GM12875 (cell line): ENCODE measurements at regions not wholly inside any gene's neighbourhood (a gene's known extent, or its start where the extent isn't known, plus 50 kb on each side); places are given as distances from the start of the nearest gene placed in this dataset.
"Not testable (repeated sequence)": the region's sequence is repeated elsewhere in the genome, so short reads cannot be mapped to it uniquely, and the experiment has no call there.

Experiments
- H3K4me3 ChIP-seq: one replicate; pipeline ENCODE4 v1.5.1; 2011; ENCODE audit warnings: low read depth, low read length, control low read depth
- TF ChIP-seq, protein P1 (sequence below): IDR thresholded peaks from 2 replicates; pipeline ENCODE4 v1.5.1; 2011; ENCODE audit warnings: low read depth, mild to moderate bottlenecking, control low read depth, inconsistent platforms, low read length, moderate library complexity, borderline replicate concordance; ENCODE audit not compliant: insufficient read depth

DNA sequence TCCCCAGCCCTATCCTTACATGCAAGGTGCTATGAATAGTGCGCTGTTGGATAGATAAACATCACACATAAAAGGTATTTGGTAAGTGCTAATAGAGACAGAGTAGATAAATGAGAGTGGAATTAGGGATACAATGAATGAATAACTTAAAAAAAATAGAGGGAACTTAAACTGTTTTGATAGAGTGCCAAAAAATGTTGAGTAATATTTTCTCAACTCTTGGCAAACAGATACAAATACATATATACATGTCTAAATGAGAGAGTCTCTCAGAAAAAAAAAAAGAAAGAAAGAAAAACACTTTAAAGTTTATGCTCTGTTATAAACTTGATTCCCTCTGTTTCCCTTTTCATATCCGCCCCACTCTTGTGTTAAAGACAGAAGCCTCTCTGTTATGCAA is 667.4 kb downstream of the ROBO2 start:
- TF ChIP-seq, protein P1, sequence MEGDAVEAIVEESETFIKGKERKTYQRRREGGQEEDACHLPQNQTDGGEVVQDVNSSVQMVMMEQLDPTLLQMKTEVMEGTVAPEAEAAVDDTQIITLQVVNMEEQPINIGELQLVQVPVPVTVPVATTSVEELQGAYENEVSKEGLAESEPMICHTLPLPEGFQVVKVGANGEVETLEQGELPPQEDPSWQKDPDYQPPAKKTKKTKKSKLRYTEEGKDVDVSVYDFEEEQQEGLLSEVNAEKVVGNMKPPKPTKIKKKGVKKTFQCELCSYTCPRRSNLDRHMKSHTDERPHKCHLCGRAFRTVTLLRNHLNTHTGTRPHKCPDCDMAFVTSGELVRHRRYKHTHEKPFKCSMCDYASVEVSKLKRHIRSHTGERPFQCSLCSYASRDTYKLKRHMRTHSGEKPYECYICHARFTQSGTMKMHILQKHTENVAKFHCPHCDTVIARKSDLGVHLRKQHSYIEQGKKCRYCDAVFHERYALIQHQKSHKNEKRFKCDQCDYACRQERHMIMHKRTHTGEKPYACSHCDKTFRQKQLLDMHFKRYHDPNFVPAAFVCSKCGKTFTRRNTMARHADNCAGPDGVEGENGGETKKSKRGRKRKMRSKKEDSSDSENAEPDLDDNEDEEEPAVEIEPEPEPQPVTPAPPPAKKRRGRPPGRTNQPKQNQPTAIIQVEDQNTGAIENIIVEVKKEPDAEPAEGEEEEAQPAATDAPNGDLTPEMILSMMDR, result no peak

DNA sequence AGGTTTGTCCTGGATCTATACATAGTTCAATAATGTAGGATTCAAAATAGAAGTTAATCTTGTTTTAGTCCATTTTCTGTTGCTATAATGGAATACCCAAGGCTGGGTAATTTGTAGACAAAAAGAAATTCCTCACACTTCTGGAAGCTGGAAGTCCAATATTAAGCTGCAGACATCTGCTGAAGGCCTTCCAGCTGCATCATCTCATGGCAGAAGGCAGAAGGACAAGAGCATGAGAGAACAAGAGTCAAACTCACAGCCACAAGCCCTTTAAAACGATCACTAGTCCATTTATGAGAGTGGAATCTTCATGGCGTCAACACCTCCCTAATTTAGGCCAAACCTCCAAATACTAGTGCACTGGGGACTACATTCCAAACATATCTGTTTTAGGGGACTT is 669.3 kb downstream of the ROBO2 start:
- TF ChIP-seq, protein P1, result no peak
- H3K4me3 ChIP-seq, result no peak overlapping the region

More for the DNA sequence above, 667.4 kb downstream of the ROBO2 start:
- no peak overlapping the region for H3K4me3 ChIP-seq

DNA sequence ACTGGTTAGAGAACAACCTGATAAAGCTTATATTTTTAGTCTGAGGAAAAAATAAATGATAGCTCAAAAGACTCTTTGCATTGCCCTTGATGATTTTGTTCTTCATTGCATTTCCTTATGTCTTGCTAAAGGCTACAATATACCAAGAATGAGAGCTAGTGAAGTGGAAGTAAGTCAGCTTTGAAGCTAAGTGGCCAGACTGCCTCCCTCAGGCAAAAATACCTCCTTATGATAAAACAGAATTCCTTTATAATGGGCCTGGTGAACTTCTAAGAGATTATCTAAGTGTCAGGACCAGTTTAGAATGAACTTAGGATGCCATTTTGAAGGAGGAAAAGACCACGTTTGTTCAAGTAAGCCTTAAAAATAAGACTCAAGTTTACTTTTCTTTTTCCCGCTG is 678.4 kb downstream of the ROBO2 start:
- TF ChIP-seq, protein P1, result no peak
- H3K4me3 ChIP-seq, result no peak overlapping the region

DNA sequence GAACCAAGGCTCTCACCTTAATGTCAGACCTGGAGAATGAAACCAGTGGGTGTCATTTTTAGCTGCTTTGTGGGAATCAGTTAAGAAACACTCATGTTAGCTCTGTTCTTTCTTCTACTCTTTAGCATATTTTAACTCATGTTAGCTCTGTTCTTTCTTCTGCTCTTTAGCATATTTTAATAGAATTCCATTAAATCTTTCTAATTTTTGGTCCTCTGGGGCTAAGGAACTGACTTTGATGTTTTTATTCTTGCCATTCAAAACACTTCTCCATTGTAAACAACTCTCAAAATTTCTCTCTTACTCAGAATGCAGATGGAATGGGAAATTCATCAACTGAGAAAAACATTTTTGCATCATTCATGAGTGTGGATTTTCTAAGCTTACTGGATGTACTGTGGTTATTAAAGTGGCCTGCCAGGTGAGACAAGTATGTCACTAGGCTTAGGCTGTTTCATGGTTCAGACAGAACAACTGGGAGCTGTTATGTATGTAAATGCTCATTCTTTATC is 680.6 kb downstream of the ROBO2 start:
- TF ChIP-seq, protein P1, result no peak
- H3K4me3 ChIP-seq, result no peak overlapping the region

DNA sequence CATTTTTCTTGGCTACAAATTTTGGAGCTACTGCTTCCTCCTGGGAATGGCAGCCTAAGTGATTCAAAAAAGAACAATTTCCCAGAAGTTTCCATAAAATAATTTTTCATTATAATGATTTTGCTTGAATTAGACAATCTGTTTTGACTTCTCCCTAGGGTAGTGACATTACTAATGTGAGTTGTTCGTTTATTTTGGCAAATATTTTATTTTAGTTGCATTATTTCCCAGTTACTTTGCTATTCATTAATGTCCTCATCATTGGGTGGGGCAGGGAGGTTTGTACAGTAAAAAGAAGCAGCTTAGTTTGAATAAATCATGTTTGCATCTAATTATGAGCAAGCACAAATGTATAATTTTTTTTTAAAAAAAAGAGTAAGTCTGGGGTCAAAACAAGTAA is 686.6 kb downstream of the ROBO2 start:
- H3K4me3 ChIP-seq, result no peak overlapping the region
- TF ChIP-seq, protein P1, result no peak

DNA sequence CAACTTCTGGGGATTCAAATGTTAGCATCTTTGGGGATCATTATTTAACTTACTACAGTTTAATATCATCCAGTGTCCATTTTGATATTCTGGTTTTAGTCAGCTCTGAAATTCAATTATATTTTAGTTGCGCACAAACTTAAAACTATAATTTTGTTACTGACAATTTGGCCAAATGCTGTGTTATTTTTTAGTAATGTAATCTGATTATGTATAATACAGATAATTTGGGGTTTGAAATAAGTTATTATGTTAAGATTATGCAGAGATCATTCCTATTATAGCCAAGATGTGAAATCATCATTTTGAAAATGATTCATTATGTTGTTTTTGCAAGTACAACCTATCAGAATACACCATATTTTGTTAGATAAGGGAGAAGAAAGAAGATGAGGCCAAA is 706.1 kb downstream of the ROBO2 start:
- TF ChIP-seq, protein P1, result no peak

DNA sequence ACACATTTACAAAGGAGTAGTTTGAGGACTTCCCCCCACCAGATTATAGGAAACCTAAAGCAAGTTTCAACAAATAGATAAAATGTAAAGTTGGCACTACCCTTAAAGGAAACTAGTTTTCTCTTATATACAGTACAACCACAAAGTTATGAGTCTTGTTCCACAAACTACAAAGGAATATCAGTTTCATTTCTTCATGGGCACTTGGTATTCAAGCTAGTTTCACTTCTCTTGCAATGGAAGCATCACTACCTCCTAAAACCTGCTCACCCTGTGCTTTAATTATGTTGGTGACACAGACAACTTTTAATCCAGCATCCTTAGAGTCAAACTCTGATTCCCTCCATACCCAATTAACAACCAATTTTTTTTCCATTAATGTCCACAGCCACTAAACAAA is 707.0 kb downstream of the ROBO2 start:
- no peak overlapping the region for H3K4me3 ChIP-seq
- TF ChIP-seq, protein P1, result no peak

More for the DNA sequence above, 706.1 kb downstream of the ROBO2 start:
- H3K4me3 ChIP-seq, result no peak overlapping the region

DNA sequence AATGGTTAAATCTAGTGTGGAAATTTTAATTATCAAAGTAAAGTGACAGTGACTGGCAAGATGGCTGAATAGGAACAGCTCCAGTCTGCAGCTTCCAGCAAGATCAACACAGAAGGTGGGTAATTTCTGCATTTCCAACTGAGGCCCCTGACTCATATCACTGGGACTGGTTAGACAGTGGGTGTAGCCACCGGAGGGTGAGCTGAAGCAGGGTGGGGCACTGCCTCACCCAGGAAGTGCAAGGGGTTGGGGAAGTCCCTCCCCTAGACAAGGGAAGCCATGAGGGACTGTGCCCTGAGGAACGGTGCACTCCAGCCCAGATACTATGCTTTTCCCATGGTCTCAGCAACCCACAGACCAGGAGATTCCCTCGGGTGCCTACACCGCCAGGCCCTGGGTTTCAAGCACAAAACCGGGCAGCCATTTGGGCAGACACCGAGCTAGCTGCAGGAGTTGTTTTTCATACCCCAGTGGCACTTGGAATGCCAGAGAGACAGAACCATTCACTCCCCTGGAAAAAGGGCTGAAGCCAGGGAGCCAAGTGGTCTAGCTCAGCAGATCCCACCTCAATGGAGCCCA is 716.6 kb downstream of the ROBO2 start:
- not testable (repeated sequence) for H3K4me3 ChIP-seq
